ENCODE measurements at regions not wholly inside any gene's neighbourhood (a gene's known extent, or its start where the extent isn't known, plus 50 kb on each side); places are given as distances from the start of the nearest gene placed in this dataset.

- Mint-ChIP-seq H3K9me3 (ENCODE audit: unreplicated experiment) (no peaks in the 10 kb centered on the region), H3K36me3 (ENCODE audit: unreplicated experiment) (no peaks in the 10 kb centered on the region), H3K27me3 (ENCODE audit: unreplicated experiment) (no peaks in the 10 kb centered on the region), H3K4me3 (ENCODE audit: unreplicated experiment) (no peak overlapping the region), H3K4me1 (ENCODE audit: unreplicated experiment) (peaks cover 45% of the 10 kb centered on the region), H3K27ac (ENCODE audit: unreplicated experiment) (no peak overlapping the region)
- no peak for DNase-seq (ENCODE audit: extremely low spot score, unreplicated experiment)
- no peak for TF ChIP-seq CTCF (IDR thresholded peaks at IDR 0.05)
Measured at GRCh38 chr6:4459996-4460395, 316.2 kb upstream of the CDYL start.

- TF ChIP-seq CTCF (IDR thresholded peaks at IDR 0.05), result no peak
- peaks cover 43% of the 10 kb centered on the region for H3K4me1 Mint-ChIP-seq (ENCODE audit: unreplicated experiment)
- H3K36me3 Mint-ChIP-seq (ENCODE audit: unreplicated experiment), result no peaks in the 10 kb centered on the region
- no peaks in the 10 kb centered on the region for H3K9me3 Mint-ChIP-seq (ENCODE audit: unreplicated experiment)
- no peak overlapping the region for H3K4me3 Mint-ChIP-seq (ENCODE audit: unreplicated experiment)
- no peak for DNase-seq (ENCODE audit: extremely low spot score, unreplicated experiment)
- no peaks in the 10 kb centered on the region for H3K27me3 Mint-ChIP-seq (ENCODE audit: unreplicated experiment)
- no peak overlapping the region for H3K27ac Mint-ChIP-seq (ENCODE audit: unreplicated experiment)
Measured at GRCh38 chr6:4459032-4459431, 317.2 kb upstream of the CDYL start.

GRCh38 chr6:4451718-4452117 is 316.3 kb upstream of the ECI2 start:
- no peaks in the 10 kb centered on the region for H3K27me3 Mint-ChIP-seq (ENCODE audit: unreplicated experiment)
- DNase-seq (ENCODE audit: extremely low spot score, unreplicated experiment), result no peak
- H3K9me3 Mint-ChIP-seq (ENCODE audit: unreplicated experiment), result peaks cover 19% of the 10 kb centered on the region
- no peaks in the 10 kb centered on the region for H3K36me3 Mint-ChIP-seq (ENCODE audit: unreplicated experiment)
- no peak for TF ChIP-seq CTCF (IDR thresholded peaks at IDR 0.05)
- no peak overlapping the region for H3K4me3 Mint-ChIP-seq (ENCODE audit: unreplicated experiment)
- H3K27ac Mint-ChIP-seq (ENCODE audit: unreplicated experiment), result no peak overlapping the region
- peaks cover 5% of the 10 kb centered on the region for H3K4me1 Mint-ChIP-seq (ENCODE audit: unreplicated experiment)

- Mint-ChIP-seq H3K27me3 (ENCODE audit: unreplicated experiment) (no peaks in the 10 kb centered on the region), H3K4me1 (ENCODE audit: unreplicated experiment) (peaks cover 5% of the 10 kb centered on the region), H3K9me3 (ENCODE audit: unreplicated experiment) (peaks cover 19% of the 10 kb centered on the region), H3K4me3 (ENCODE audit: unreplicated experiment) (no peak overlapping the region), H3K27ac (ENCODE audit: unreplicated experiment) (no peak overlapping the region), H3K36me3 (ENCODE audit: unreplicated experiment) (no peaks in the 10 kb centered on the region)
- no peak for DNase-seq (ENCODE audit: extremely low spot score, unreplicated experiment)
- TF ChIP-seq CTCF (IDR thresholded peaks at IDR 0.05), result no peak
Measured at GRCh38 chr6:4451081-4451480, 315.7 kb upstream of the ECI2 start.

GRCh38 chr6:4450237-4450636 is 314.9 kb upstream of the ECI2 start:
- peaks cover 19% of the 10 kb centered on the region for H3K9me3 Mint-ChIP-seq (ENCODE audit: unreplicated experiment)
- no peak for TF ChIP-seq CTCF (IDR thresholded peaks at IDR 0.05)
- no peaks in the 10 kb centered on the region for H3K36me3 Mint-ChIP-seq (ENCODE audit: unreplicated experiment)
- H3K4me3 Mint-ChIP-seq (ENCODE audit: unreplicated experiment), result no peak overlapping the region
- H3K27ac Mint-ChIP-seq (ENCODE audit: unreplicated experiment), result no peak overlapping the region
- no peaks in the 10 kb centered on the region for H3K27me3 Mint-ChIP-seq (ENCODE audit: unreplicated experiment)
- DNase-seq (ENCODE audit: extremely low spot score, unreplicated experiment), result no peak
- H3K4me1 Mint-ChIP-seq (ENCODE audit: unreplicated experiment), result peaks cover 5% of the 10 kb centered on the region
